Mucosa of descending colon (tissue), 3 donors: ENCODE measurements at regions not wholly inside any gene's neighbourhood (a gene's known extent, or its start where the extent isn't known, plus 50 kb on each side); places are given as distances from the start of the nearest gene placed in this dataset.
"Not testable (repeated sequence)": the region's sequence is repeated elsewhere in the genome, so short reads cannot be mapped to it uniquely, and the experiment has no call there.

ENCODE experiments used
- ATAC-seq: fragments of 200-7000 bp; cut with Tn5 transposase; one replicate; pipeline ENCODE4 v1.9.1; 2020; ENCODE audit warnings: mild to moderate bottlenecking, moderate library complexity
- DNase-seq, 3 donors: peaks; one replicate each; pipeline ENCODE4 v3.0.0-alpha.2; 2020
- H3K36me3 ChIP-seq: fragments of 200-600 bp; one replicate; pipeline ENCODE4 v1.8.0; 2021; ENCODE audit warnings: low read depth, mild to moderate bottlenecking
- H3K4me1 ChIP-seq: fragments of 200-600 bp; one replicate; pipeline ENCODE4 v1.8.0; 2021; ENCODE audit warnings: low read depth, mild to moderate bottlenecking
- H3K4me3 ChIP-seq: fragments of 200-600 bp; one replicate; pipeline ENCODE4 v1.8.0; 2021; ENCODE audit warnings: mild to moderate bottlenecking
- H3K9me3 ChIP-seq: fragments of 200-600 bp; one replicate; pipeline ENCODE4 v1.8.0; 2021; ENCODE audit warnings: mild to moderate bottlenecking
- intact Hi-C, 2 donors: fragments of 100-400 bp; cut with DNase I in 1 of 2; cut with micrococcal nuclease in 1 of 2; formaldehyde crosslinking; loops; one replicate each; pipeline versions ENCODE4 v1.11.0 to v1.11.1; 2022; cut with DNase I, micrococcal nuclease
- donor health status: DM: no; HTN: no; CAD: no; lungs with moderate emphysema.
- donor health status: DM: no; HTN: no; CAD: no.
- donor health status: DM: no; HTN: yes; CAD: no.

DNA sequence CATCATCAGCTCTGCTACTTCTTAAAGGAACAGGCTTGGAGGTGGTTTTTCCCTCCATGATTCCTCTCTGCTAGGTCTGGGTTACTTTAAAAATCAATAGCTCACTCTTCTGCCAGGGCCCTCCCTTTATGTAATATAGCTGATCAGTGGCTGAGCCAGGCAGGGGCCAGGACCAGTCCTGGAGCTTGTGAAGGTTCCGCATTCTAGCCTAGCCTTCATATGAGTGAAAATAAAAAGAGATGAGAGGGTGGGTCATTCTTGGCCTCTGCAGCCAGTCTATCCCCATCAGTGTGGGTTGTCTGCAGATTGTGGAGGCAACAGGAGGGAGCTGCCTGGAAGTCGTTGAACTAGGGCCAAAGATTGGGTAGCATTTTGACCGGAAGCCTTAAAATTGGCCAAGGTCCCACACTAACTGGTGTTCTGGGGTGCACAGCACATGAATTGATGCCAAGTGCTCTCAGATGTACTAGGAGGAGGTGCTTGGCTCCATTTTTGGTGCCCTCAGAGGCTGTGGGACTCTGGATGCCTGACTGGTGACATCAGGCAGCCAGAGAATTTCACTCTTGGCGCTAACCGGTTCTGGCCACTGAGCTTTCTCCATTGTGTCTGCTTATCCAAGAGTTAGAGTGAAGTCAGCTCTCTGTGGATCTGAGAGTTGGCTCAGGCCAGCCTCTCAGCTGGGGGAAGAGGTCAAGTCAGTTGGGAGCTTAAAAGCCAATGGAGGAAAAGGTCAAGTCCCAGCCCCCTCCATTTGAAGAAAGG, 93.7 kb upstream of the FAM72C start:
- H3K4me3 ChIP-seq, H3K4me1 ChIP-seq, intact Hi-C loops, H3K9me3 ChIP-seq, DNase-seq, H3K36me3 ChIP-seq: not testable (repeated sequence)
- peak; percentile 67 for ATAC-seq

- intact Hi-C loops, H3K4me3 ChIP-seq, ATAC-seq, H3K4me1 ChIP-seq, DNase-seq, H3K9me3 ChIP-seq, H3K36me3 ChIP-seq: not testable (repeated sequence)
Measured at GRCh38 chr1:144049365-144049764, 77.6 kb upstream of the FAM72C start.

- intact Hi-C loops, H3K9me3 ChIP-seq, H3K4me3 ChIP-seq, ATAC-seq, H3K4me1 ChIP-seq, DNase-seq, H3K36me3 ChIP-seq: not testable (repeated sequence)
Measured at GRCh38 chr1:144046645-144047044, 74.9 kb upstream of the FAM72C start.

- peak in 1 of 3 donors; percentile 1 for DNase-seq
- H3K36me3 ChIP-seq, H3K4me3 ChIP-seq: not testable (repeated sequence)
Measured at GRCh38 chr1:144045751-144046546, 74.2 kb upstream of the FAM72C start.

DNA sequence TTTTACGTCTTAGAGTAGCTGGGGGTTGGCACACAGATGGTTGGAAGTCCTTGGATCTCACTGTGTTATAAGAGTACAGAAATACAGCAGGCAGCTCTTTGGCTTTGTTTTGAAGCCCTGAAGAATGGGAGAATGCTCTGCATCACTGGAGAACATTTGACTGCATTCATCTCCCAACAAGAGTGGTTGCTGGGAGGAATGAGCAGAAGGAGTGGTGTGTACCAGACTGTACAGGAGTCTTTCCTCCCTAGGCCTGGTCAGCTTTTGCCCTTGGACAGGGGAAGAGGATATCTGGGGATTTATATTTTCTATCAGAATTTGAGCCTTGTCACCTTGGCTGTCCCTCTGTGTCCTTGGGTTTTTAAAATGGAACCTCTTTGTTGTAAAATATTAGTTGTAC, 70.5 kb upstream of the FAM72C start:
- H3K4me1 ChIP-seq, H3K9me3 ChIP-seq, DNase-seq, H3K36me3 ChIP-seq, H3K4me3 ChIP-seq, intact Hi-C loops, ATAC-seq: not testable (repeated sequence)

More at GRCh38 chr1:144045751-144046546, 74.2 kb upstream of the FAM72C start:
- ATAC-seq: peak; percentile 21
- H3K4me1 ChIP-seq, H3K9me3 ChIP-seq, intact Hi-C loops: not testable (repeated sequence)

GRCh38 chr1:144040293-144040692, 68.5 kb upstream of the FAM72C start:
- H3K4me3 ChIP-seq, intact Hi-C loops, ATAC-seq, H3K4me1 ChIP-seq, DNase-seq, H3K36me3 ChIP-seq, H3K9me3 ChIP-seq: not testable (repeated sequence)

DNA sequence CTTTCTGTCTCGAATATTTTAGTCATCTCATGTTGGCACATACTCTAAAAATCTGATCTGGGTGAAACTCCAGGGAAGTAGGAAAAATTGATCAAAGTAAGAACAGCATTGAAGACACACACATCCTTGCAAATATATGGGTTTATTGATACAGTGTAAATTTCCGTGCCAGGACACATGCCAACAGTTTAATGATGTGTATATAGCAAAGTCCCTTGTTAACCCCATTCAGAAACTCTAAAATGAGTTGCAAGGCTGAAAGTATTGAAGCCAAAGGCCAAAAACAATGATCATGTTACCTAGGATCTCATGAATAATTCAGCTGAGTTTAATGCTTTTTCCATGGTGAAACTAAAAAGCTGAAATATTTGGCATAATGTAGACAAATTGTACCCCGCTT, 62.3 kb upstream of the FAM72C start:
- intact Hi-C loops, H3K9me3 ChIP-seq, H3K4me1 ChIP-seq, H3K36me3 ChIP-seq, H3K4me3 ChIP-seq, DNase-seq, ATAC-seq: not testable (repeated sequence)

- H3K9me3 ChIP-seq, H3K36me3 ChIP-seq, intact Hi-C loops, H3K4me3 ChIP-seq, ATAC-seq, H3K4me1 ChIP-seq, DNase-seq: not testable (repeated sequence)
Measured at GRCh38 chr1:144031550-144031949, 59.8 kb upstream of the FAM72C start.

GRCh38 chr1:144026022-144026421, 54.2 kb upstream of the FAM72C start:
- H3K9me3 ChIP-seq, H3K4me3 ChIP-seq, H3K36me3 ChIP-seq, intact Hi-C loops, DNase-seq, H3K4me1 ChIP-seq: not testable (repeated sequence)
- ATAC-seq: peak; percentile 40

- ATAC-seq, H3K4me1 ChIP-seq, DNase-seq, H3K9me3 ChIP-seq, H3K36me3 ChIP-seq, intact Hi-C loops, H3K4me3 ChIP-seq: not testable (repeated sequence)
Measured at GRCh38 chr1:144021690-144022384, 50.1 kb upstream of the FAM72C start.
